HG03103 (cell line): ENCODE measurements at regions not wholly inside any gene's neighbourhood (a gene's known extent, or its start where the extent isn't known, plus 50 kb on each side); places are given as distances from the start of the nearest gene placed in this dataset.

ENCODE experiments used
- ATAC-seq: cut with Tn5 transposase; IDR thresholded peaks from one replicate; pipeline ENCODE4 v1.9.1; 2021; ENCODE audit warnings: low read depth; ENCODE audit not compliant: unreplicated experiment

DNA sequence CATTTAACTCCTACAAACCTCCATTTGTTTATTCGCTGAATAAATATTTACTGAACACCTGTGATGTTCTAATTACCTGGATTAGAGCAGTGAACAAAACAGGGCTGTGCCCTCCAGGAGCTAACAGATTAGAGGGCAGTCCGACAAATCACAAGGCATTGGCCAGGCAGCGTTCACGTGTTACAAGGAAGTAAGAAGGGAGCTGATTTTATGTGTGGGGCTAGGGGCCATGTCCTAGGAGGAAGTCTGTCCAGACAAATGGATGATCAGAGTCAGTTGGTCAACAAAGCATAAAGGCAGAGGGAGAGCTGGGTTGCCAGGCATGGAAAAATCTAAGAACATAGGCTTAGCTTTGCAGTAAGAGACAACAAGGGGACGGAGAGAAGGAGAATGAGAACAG lies 57.3 kb upstream of the BACE2 start:
- ATAC-seq: no peak

GRCh38 chr21:41111681-41112080 lies 56.3 kb upstream of the BACE2 start:
- ATAC-seq: no peak

DNA sequence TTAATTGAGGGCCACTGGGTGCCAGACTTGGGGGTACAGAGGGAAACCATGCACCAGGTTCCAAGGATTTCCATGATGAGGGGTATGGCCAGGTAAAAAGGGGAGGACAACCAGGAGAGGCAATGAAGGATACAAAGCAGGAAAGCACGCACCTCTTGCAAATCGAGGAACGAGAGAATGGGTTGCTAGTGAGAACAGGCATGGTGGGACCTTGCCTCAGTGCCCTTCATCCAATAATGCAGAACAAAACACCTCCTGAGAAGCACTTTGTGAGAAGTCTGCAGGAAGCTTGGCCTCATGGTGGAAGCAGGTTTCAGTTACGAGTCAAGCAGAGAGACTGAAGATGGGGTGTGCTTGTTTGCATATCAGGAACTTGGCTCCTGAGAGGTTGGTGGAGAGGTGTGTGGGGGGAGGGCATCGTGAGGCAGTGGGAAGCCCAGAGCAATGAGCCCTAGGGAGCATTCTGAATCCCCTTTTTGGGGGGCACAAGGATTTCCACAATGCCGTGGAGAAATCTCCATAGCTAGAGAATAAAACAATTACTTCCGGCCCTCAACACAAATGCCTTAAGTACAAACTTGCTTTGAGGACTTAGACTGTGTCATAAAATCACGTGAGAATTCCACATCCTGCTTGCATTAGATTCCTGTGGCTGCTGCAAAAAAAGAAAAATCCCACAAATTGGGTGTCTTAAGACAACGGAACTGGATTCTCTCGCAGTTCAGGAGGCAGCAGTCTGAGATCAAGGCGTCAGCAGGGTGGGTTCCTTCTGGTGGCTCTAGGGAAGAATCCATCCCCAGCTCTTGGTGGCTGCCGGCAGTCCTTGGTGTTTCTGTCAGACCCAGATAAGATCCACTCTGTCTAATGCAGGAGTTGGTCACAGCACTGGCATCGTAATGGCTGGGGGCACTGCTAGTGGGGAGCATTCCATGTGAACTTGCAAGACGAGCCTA lies 54.9 kb upstream of the BACE2 start:
- no peak for ATAC-seq

DNA sequence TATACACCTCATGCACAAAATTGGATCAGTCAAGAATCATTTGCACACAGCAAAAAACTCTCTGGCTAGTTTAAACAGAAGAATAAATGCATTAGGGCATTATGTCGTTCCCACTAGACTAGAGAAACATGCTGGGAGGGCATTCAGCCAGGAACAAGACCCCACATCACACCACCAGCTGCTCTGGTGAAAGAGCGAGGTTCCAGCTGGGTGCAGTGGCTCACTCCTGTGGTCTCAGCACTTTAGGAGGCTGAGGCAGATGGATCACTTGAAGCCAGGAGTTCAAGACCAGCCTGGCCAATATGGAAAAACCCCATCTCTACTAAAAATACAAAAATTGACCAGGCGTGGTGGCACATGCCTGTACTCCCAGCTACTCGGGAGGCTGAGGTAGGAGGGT lies 52.1 kb upstream of the BACE2 start:
- no peak for ATAC-seq
